NB4 (cell line): ENCODE measurements at regions not wholly inside any gene's neighbourhood (a gene's known extent, or its start where the extent isn't known, plus 50 kb on each side); places are given as distances from the start of the nearest gene placed in this dataset.

ENCODE experiments used
- POLR2A ChIP-seq: IDR thresholded peaks from 2 replicates; pipeline ENCODE4 v1.6.1; 2011; ENCODE audit warnings: mild to moderate bottlenecking; ENCODE audit not compliant: insufficient read length; ENCODE audit errors: extremely low read depth
- TF ChIP-seq, protein P1 (sequence below): IDR thresholded peaks from 2 replicates; pipeline ENCODE4 v1.6.1; 2011; ENCODE audit warnings: low read depth, low read length

DNA sequence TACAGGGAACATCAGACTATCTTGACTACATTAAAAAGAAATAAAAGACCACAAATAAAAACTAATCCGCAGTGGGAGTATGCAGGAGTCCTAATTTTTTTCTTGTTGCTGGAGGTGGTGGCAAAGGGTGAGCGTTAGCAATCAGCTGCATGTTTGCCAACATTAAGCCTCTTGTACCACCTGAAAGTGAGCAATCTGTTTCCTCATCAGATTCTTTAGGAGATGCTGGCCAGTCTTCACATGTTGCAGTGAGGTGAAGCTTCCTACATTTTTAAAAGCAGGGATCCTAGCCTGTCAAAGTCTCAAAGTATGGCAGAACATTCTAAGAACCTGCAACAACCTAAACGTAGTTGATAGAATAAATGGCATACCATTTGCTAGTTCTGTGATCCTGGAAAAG lies 162.2 kb upstream of the MEF2C start:
- TF ChIP-seq, protein P1, sequence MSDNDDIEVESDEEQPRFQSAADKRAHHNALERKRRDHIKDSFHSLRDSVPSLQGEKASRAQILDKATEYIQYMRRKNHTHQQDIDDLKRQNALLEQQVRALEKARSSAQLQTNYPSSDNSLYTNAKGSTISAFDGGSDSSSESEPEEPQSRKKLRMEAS, result no peak
- no peak for TF ChIP-seq POLR2A
